ENCODE measurements at regions not wholly inside any gene's neighbourhood (a gene's known extent, or its start where the extent isn't known, plus 50 kb on each side); places are given as distances from the start of the nearest gene placed in this dataset.

DNA sequence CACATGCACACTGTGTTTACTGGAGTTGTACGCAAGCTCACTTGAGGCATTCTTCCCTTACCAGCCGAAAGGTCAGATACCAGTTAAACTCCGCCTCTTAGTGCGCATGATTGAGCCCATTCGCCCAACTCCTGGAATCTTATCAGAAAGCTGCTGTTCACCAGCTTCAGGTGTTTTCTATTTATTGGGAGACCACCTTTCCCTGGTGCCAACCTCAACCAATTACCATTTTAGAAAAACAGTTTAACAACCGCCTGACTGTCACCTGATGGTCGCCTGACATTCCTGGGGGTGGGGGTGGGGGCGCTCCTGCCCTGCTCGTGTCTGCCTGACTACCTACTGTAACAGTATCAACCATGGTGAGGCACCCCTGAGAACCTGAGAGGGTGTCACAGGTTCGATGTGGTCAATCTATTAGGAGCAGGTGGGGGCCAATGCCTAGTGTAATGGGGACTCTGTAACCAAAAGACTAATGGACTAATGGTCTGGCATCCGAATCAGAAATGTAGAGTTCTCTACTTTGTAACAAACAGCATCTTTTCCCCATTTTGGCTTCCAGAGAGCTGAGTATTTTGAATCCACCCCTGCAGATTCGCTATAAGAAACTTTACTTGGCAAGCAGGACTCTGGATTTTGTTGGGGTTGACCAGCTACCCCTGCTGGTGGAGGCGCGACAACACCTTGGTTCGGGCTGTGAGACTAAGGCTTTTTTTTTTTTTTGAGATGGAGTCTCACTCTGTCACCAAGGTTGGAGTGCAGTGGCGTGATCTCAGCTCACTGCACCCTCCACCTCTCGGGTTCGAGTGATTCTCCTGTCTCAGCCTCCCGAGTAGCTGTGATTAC lies 58.2 kb upstream of the ZNF157 start:
- H3K9me3 ChIP-seq (replicated peaks in 1 of 2; ENCODE audit: control insufficient read depth in 1 of 2, insufficient read depth in 1 of 2, low read length in 2 of 2): no peaks in the 10 kb centered on the region
- H3K27ac ChIP-seq (ENCODE audit: low read depth in 1 of 2, low read length in 2 of 2): no peak overlapping the region
- no peak overlapping the region for H3K4me2 ChIP-seq (replicated peaks; ENCODE audit: extremely low read depth, low read length, poor library complexity, severe bottlenecking)
- TF ChIP-seq CTCF (IDR thresholded peaks at IDR 0.05): peak; percentile 30
- Mint-ChIP-seq H3K4me1 (no peaks in the 10 kb centered on the region), H3K27me3 (ENCODE audit: low read depth in 3 of 3) (peaks cover 0 to 17% (median 0%) of the 10 kb centered on the region in 3 donors), H3K4me3 (no peak overlapping the region), H3K27ac (no peak overlapping the region), H3K36me3 (no peaks in the 10 kb centered on the region), H3K9me3 (no peaks in the 10 kb centered on the region)
- H2AFZ ChIP-seq (ENCODE audit: insufficient read depth, low read depth, low read length, poor library complexity, severe bottlenecking): peak overlapping the region; percentile 41
- no peaks in the 10 kb centered on the region for H3K36me3 ChIP-seq (replicated peaks in 1 of 2; ENCODE audit: control insufficient read depth in 1 of 2, insufficient read depth in 2 of 2, low read length in 2 of 2)
- intact Hi-C loops (cut with micrococcal nuclease): no loop called here
- no peak overlapping the region for H3K4me3 ChIP-seq (replicated peaks in 1 of 3; ENCODE audit: low read depth in 2 of 3, low read length in 3 of 3)
- no peaks in the 10 kb centered on the region for H4K20me1 ChIP-seq (ENCODE audit: insufficient read depth, low read length)
- no CpG with 5 or more reads among the region's 19 CpGs for WGBS (ENCODE audit: insufficient coverage)
- DNase-seq: peak; percentile 29 to 37 (median 33)
- no peaks in the 10 kb centered on the region for H3K4me1 ChIP-seq (ENCODE audit: control insufficient read depth in 1 of 2, insufficient read depth in 2 of 2, low read length in 2 of 2)
- no peak overlapping the region for H3K9ac ChIP-seq (ENCODE audit: insufficient read depth, low read length, poor library complexity, severe bottlenecking)
- H3K79me2 ChIP-seq (ENCODE audit: insufficient read depth, low read length): no peaks in the 10 kb centered on the region
- no peaks in the 10 kb centered on the region for H3K27me3 ChIP-seq (ENCODE audit: control insufficient read depth in 2 of 2, insufficient read depth in 2 of 2, low read length in 2 of 2)

- Histone ChIP-seq H3K4me2 (replicated peaks; ENCODE audit: extremely low read depth, low read length, poor library complexity, severe bottlenecking) (no peak overlapping the region), H3K27me3 (ENCODE audit: control insufficient read depth in 2 of 2, insufficient read depth in 2 of 2, low read length in 2 of 2) (no peaks in the 10 kb centered on the region), H3K79me2 (ENCODE audit: insufficient read depth, low read length) (no peaks in the 10 kb centered on the region), H4K20me1 (ENCODE audit: insufficient read depth, low read length) (no peaks in the 10 kb centered on the region), H3K27ac (ENCODE audit: low read depth in 1 of 2, low read length in 2 of 2) (no peak overlapping the region), H3K36me3 (replicated peaks in 1 of 2; ENCODE audit: control insufficient read depth in 1 of 2, insufficient read depth in 2 of 2, low read length in 2 of 2) (no peaks in the 10 kb centered on the region), H2AFZ (ENCODE audit: insufficient read depth, low read depth, low read length, poor library complexity, severe bottlenecking) (no peak overlapping the region), H3K4me1 (ENCODE audit: control insufficient read depth in 1 of 2, insufficient read depth in 2 of 2, low read length in 2 of 2) (no peaks in the 10 kb centered on the region), H3K4me3 (replicated peaks in 1 of 3; ENCODE audit: low read depth in 2 of 3, low read length in 3 of 3) (no peak overlapping the region), H3K9me3 (replicated peaks in 1 of 2; ENCODE audit: control insufficient read depth in 1 of 2, insufficient read depth in 1 of 2, low read length in 2 of 2) (no peaks in the 10 kb centered on the region), H3K9ac (ENCODE audit: insufficient read depth, low read length, poor library complexity, severe bottlenecking) (no peak overlapping the region)
- TF ChIP-seq CTCF (IDR thresholded peaks at IDR 0.05): no peak
- Mint-ChIP-seq H3K4me1 (no peaks in the 10 kb centered on the region), H3K36me3 (no peaks in the 10 kb centered on the region), H3K4me3 (no peak overlapping the region), H3K27ac (no peak overlapping the region), H3K9me3 (no peaks in the 10 kb centered on the region), H3K27me3 (ENCODE audit: low read depth in 3 of 3) (peaks cover 0 to 23% (median 0%) of the 10 kb centered on the region in 3 donors)
- DNase-seq: no peak
- no CpG with 5 or more reads among the region's 5 CpGs for WGBS (ENCODE audit: insufficient coverage)
- intact Hi-C loops (cut with micrococcal nuclease): no loop called here
Measured at GRCh38 chrX:47313056-47313455, 57.3 kb upstream of the ZNF157 start.

Data from CD14-positive monocyte (primary cell).